ENCODE measurements at regions not wholly inside any gene's neighbourhood (a gene's known extent, or its start where the extent isn't known, plus 50 kb on each side); places are given as distances from the start of the nearest gene placed in this dataset.

DNA sequence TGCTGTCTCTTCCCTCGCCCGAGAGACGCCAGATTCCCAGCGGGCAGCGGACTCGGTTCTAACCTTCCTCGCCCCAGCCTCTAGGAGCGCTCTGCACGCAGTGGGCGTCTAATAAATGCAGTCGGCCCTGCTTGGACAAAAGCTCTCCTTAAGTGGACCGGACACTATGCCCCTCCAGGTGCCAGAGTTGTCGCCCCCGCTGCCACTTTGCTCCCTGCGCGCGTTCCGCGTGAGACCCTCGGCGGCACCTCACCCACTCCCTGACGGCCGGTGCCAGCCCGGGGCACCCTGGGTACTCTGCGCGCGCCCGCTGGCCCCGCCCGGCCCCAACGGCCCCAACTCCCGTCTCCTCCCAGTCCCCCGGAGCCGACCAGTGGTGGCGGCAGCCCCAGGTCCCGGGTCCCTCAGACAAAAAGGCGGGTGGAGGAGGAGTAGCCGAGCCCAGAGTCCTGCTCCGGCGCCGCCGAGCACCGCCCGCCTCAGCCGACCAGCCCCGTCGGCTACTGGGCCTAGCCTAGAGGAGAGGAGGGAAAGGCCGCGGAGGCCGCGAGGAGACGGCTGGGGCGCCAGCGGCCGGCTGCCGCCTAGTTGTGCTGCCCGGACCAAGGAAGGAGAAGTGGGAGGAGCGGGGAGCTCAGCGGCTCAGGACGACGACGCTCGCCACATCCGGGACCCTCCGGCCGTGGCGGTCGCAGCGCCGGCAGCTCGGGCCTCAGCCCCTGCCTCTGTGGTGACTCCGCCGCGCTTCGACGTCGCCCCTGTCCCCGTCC is 123.0 kb downstream of the GOSR1 start (continued):
- no peak for TF ChIP-seq STAT3 (IDR thresholded peaks at IDR 0.05; ENCODE audit: low read depth, low read length)
- 0 out of 2 replicates have a peak, but pooled peaks have one; percentile 26 for TF ChIP-seq BCL11A (IDR thresholded peaks at IDR 0.05; ENCODE audit: low read depth, low read length)
- TF ChIP-seq RAD51 (IDR thresholded peaks at IDR 0.05), result no peak
- no peak for TF ChIP-seq CHD4 (IDR thresholded peaks at IDR 0.05)
- 0 out of 2 replicates have a peak, but pooled peaks have one; percentile 41 for TF ChIP-seq FOXM1 (IDR thresholded peaks at IDR 0.05; ENCODE audit: low read depth, low read length)
- peak; percentile 63 for TF ChIP-seq KLF5 (IDR thresholded peaks at IDR 0.05; ENCODE audit: partially characterized antibody)
- 0 out of 2 replicates have a peak, but pooled peaks have one; percentile 43 for TF ChIP-seq NBN (IDR thresholded peaks at IDR 0.05)
- TF ChIP-seq CBX5 (IDR thresholded peaks at IDR 0.05; ENCODE audit: low read depth), result 0 out of 2 replicates have a peak, but pooled peaks have one; percentile 59
- TF ChIP-seq PAX8 (IDR thresholded peaks at IDR 0.05), result no peak
- TF ChIP-seq CEBPB (IDR thresholded peaks at IDR 0.05; ENCODE audit: borderline replicate concordance in 1 of 2, low read depth in 2 of 2, low read length in 2 of 2), result no peak
- no peak for TF ChIP-seq NR2C1 (IDR thresholded peaks at IDR 0.05)
- no peak for TF ChIP-seq HDAC2 (IDR thresholded peaks at IDR 0.05)
- peak; percentile 92 for TF ChIP-seq POLR2A (IDR thresholded peaks at IDR 0.05; ENCODE audit: low read depth, low read length)
- TF ChIP-seq LARP7 (IDR thresholded peaks at IDR 0.05), result peak; percentile 71
- TF ChIP-seq, protein P1, sequence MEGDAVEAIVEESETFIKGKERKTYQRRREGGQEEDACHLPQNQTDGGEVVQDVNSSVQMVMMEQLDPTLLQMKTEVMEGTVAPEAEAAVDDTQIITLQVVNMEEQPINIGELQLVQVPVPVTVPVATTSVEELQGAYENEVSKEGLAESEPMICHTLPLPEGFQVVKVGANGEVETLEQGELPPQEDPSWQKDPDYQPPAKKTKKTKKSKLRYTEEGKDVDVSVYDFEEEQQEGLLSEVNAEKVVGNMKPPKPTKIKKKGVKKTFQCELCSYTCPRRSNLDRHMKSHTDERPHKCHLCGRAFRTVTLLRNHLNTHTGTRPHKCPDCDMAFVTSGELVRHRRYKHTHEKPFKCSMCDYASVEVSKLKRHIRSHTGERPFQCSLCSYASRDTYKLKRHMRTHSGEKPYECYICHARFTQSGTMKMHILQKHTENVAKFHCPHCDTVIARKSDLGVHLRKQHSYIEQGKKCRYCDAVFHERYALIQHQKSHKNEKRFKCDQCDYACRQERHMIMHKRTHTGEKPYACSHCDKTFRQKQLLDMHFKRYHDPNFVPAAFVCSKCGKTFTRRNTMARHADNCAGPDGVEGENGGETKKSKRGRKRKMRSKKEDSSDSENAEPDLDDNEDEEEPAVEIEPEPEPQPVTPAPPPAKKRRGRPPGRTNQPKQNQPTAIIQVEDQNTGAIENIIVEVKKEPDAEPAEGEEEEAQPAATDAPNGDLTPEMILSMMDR (IDR thresholded peaks at IDR 0.05 in 2 of 3, conservative IDR thresholded peaks at IDR 0.05 in 1 of 3; ENCODE audit: control insufficient read depth in 2 of 3, extremely low read depth in 1 of 3, insufficient read depth in 1 of 3, low read depth in 3 of 3, low read length in 3 of 3), result peak; percentile 47 to 66 (median 49)
- peak; percentile 88 for TF ChIP-seq ZNF217 (IDR thresholded peaks at IDR 0.05)
- TF ChIP-seq MEF2A (IDR thresholded peaks at IDR 0.05; ENCODE audit: insufficient read depth, low read depth, low read length), result no peak
- TF ChIP-seq ZNF274 (IDR thresholded peaks at IDR 0.05; ENCODE audit: insufficient read depth, insufficient read length), result no peak
- TF ChIP-seq, protein P2, sequence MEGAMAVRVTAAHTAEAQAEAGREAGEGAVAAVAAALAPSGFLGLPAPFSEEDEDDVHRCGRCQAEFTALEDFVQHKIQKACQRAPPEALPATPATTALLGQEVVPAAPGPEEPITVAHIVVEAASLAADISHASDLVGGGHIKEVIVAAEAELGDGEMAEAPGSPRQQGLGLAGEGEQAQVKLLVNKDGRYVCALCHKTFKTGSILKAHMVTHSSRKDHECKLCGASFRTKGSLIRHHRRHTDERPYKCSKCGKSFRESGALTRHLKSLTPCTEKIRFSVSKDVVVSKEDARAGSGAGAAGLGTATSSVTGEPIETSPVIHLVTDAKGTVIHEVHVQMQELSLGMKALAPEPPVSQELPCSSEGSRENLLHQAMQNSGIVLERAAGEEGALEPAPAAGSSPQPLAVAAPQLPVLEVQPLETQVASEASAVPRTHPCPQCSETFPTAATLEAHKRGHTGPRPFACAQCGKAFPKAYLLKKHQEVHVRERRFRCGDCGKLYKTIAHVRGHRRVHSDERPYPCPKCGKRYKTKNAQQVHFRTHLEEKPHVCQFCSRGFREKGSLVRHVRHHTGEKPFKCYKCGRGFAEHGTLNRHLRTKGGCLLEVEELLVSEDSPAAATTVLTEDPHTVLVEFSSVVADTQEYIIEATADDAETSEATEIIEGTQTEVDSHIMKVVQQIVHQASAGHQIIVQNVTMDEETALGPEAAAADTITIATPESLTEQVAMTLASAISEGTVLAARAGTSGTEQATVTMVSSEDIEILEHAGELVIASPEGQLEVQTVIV (IDR thresholded peaks at IDR 0.05; ENCODE audit: borderline replicate concordance, partially characterized antibody), result no peak
- TF ChIP-seq, protein P3, sequence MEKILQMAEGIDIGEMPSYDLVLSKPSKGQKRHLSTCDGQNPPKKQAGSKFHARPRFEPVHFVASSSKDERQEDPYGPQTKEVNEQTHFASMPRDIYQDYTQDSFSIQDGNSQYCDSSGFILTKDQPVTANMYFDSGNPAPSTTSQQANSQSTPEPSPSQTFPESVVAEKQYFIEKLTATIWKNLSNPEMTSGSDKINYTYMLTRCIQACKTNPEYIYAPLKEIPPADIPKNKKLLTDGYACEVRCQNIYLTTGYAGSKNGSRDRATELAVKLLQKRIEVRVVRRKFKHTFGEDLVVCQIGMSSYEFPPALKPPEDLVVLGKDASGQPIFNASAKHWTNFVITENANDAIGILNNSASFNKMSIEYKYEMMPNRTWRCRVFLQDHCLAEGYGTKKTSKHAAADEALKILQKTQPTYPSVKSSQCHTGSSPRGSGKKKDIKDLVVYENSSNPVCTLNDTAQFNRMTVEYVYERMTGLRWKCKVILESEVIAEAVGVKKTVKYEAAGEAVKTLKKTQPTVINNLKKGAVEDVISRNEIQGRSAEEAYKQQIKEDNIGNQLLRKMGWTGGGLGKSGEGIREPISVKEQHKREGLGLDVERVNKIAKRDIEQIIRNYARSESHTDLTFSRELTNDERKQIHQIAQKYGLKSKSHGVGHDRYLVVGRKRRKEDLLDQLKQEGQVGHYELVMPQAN (conservative IDR thresholded peaks at IDR 0.05), result 0 out of 2 replicates have a peak, but pooled peaks have one; percentile 45
- TF ChIP-seq ZNF24 (IDR thresholded peaks at IDR 0.05), result peak; percentile 40; the same call in 1 of the 2 replicates
- peak; percentile 31; the same call in 1 of the 2 replicates for TF ChIP-seq POLR2AphosphoS2 (IDR thresholded peaks at IDR 0.05; ENCODE audit: low read depth, low read length)
- TF ChIP-seq ZSCAN29 (IDR thresholded peaks at IDR 0.05), result no peak
- no peak; the same call in 1 of the 2 replicates for TF ChIP-seq SMAD5 (IDR thresholded peaks at IDR 0.05; ENCODE audit: low read depth)
- no peak for TF ChIP-seq CBX3 (IDR thresholded peaks at IDR 0.05; ENCODE audit: borderline replicate concordance, low read depth)
- peak; percentile 62 to 73 for TF ChIP-seq IKZF2 (IDR thresholded peaks at IDR 0.05)
- peak; percentile 35; the same call in 1 of the 2 replicates for TF ChIP-seq MTA2 (IDR thresholded peaks at IDR 0.05; ENCODE audit: low read depth)
- TF ChIP-seq POU2F2 (IDR thresholded peaks at IDR 0.05; ENCODE audit: borderline replicate concordance, low read depth, low read length), result peak; percentile 61; the same call in 2 of the 3 replicates

Measured in GM12878 (cell line).